Mucosa of descending colon (tissue), 3 donors: ENCODE measurements at regions not wholly inside any gene's neighbourhood (a gene's known extent, or its start where the extent isn't known, plus 50 kb on each side); places are given as distances from the start of the nearest gene placed in this dataset.

Experiments
- ATAC-seq: fragments of 200-7000 bp; cut with Tn5 transposase; one replicate; pipeline ENCODE4 v1.9.1; 2020; ENCODE audit warnings: mild to moderate bottlenecking, moderate library complexity
- DNase-seq, 3 donors: peaks; one replicate each; pipeline ENCODE4 v3.0.0-alpha.2; 2020
- H3K36me3 ChIP-seq: fragments of 200-600 bp; one replicate; pipeline ENCODE4 v1.8.0; 2021; ENCODE audit warnings: low read depth, mild to moderate bottlenecking
- H3K4me1 ChIP-seq: fragments of 200-600 bp; one replicate; pipeline ENCODE4 v1.8.0; 2021; ENCODE audit warnings: low read depth, mild to moderate bottlenecking
- H3K4me3 ChIP-seq: fragments of 200-600 bp; one replicate; pipeline ENCODE4 v1.8.0; 2021; ENCODE audit warnings: mild to moderate bottlenecking
- H3K9me3 ChIP-seq: fragments of 200-600 bp; one replicate; pipeline ENCODE4 v1.8.0; 2021; ENCODE audit warnings: mild to moderate bottlenecking
- intact Hi-C, 2 donors: fragments of 100-400 bp; cut with DNase I in 1 of 2; cut with micrococcal nuclease in 1 of 2; formaldehyde crosslinking; loops; one replicate each; pipeline versions ENCODE4 v1.11.0 to v1.11.1; 2022; cut with DNase I, micrococcal nuclease
- TF ChIP-seq, protein P1 (sequence below): fragments of 200-600 bp; IDR thresholded peaks from one replicate; pipeline ENCODE4 v1.8.0; 2022; ENCODE audit warnings: antibody characterized with exemption, mild to moderate bottlenecking
- donor health status: DM: no; HTN: no; CAD: no; lungs with moderate emphysema.
- donor health status: DM: no; HTN: no; CAD: no.
- donor health status: DM: no; HTN: yes; CAD: no.

- Histone ChIP-seq H3K4me1 (no peaks in the 10 kb centered on the region), H3K36me3 (no peaks in the 10 kb centered on the region), H3K4me3 (no peak overlapping the region), H3K9me3 (no peaks in the 10 kb centered on the region)
- ATAC-seq, result no peak
- no peak for DNase-seq
- TF ChIP-seq, protein P1, sequence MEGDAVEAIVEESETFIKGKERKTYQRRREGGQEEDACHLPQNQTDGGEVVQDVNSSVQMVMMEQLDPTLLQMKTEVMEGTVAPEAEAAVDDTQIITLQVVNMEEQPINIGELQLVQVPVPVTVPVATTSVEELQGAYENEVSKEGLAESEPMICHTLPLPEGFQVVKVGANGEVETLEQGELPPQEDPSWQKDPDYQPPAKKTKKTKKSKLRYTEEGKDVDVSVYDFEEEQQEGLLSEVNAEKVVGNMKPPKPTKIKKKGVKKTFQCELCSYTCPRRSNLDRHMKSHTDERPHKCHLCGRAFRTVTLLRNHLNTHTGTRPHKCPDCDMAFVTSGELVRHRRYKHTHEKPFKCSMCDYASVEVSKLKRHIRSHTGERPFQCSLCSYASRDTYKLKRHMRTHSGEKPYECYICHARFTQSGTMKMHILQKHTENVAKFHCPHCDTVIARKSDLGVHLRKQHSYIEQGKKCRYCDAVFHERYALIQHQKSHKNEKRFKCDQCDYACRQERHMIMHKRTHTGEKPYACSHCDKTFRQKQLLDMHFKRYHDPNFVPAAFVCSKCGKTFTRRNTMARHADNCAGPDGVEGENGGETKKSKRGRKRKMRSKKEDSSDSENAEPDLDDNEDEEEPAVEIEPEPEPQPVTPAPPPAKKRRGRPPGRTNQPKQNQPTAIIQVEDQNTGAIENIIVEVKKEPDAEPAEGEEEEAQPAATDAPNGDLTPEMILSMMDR, result no peak
- intact Hi-C loops, result no loop called here
These were observed 241.1 kb upstream of the CTBP2 start for GRCh38 chr10:125401462-125401861.

- no peak overlapping the region for H3K4me3 ChIP-seq
- no peaks in the 10 kb centered on the region for H3K9me3 ChIP-seq
- no peaks in the 10 kb centered on the region for H3K4me1 ChIP-seq
- intact Hi-C loops, result no loop called here
- DNase-seq (no peak), ATAC-seq (no peak)
- TF ChIP-seq, protein P1, result no peak
- no peaks in the 10 kb centered on the region for H3K36me3 ChIP-seq
These were observed 238.9 kb upstream of the CTBP2 start for GRCh38 chr10:125399289-125399688.

DNA sequence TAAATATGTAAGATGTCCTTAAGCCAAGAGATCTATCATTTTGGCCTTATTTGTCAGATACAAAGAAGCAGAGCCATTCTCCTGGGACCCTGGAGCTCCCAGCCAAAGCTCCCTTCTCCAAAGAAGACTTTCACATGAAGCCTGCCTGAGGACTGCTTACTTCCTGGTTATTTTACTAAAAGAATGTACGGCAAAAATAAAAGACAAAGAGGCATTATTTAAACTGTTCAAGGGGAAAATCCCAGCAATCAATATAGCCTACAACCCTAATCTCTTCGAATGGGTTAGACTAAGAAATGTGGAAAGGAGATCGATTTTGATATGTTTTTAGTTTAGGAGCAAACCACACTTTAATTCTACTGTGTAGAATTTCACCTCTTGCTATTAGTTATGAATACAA is 237.9 kb upstream of the CTBP2 start:
- H3K4me3 ChIP-seq, result no peak overlapping the region
- ATAC-seq (no peak), DNase-seq (no peak)
- no peaks in the 10 kb centered on the region for H3K36me3 ChIP-seq
- intact Hi-C loops, result no loop called here
- TF ChIP-seq, protein P1, result no peak
- H3K4me1 ChIP-seq, result no peaks in the 10 kb centered on the region
- H3K9me3 ChIP-seq, result no peaks in the 10 kb centered on the region

DNA sequence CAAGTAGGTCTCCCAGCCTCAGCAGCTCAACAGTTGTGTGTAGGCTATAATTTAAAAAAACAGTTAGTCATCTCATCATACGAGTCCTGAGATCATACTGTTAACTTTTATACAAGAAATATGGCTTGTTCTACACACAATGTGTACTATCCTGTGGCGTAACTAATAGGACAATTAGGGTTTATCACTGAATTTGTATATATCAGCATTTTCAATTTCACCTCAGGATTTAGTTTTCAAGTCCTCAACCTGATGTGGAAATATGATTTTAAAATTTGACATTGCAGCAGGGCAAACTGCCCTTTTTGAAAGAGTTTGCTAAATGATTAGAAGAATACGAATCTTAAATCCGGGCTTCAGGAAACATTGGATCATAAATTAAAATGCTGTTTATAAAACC is 237.2 kb upstream of the CTBP2 start:
- ATAC-seq, result no peak
- DNase-seq, result no peak
- Histone ChIP-seq H3K9me3 (no peaks in the 10 kb centered on the region), H3K4me1 (no peaks in the 10 kb centered on the region), H3K4me3 (no peak overlapping the region), H3K36me3 (no peaks in the 10 kb centered on the region)
- intact Hi-C loops, result no loop called here
- TF ChIP-seq, protein P1, result no peak

DNA sequence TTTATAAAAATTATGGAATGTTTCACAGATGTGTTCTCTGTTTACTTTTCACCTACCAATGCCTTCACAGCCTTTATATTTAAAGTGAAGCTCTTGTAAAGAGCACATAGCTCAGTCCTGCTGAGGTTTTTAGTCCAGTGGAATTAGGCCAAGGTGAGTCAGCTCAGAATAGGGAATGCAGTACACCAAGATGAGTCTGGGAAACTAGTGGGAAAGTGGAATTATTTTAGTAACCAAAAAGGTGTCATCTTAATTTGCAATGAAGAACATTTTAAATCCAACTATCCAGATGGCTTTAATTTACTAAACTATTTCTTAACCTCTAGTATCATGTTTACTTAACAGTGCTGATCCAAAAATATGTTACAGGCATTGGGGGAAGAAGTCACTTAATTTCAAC is 236.3 kb upstream of the CTBP2 start:
- TF ChIP-seq, protein P1, result no peak
- DNase-seq, result no peak
- Histone ChIP-seq H3K9me3 (no peaks in the 10 kb centered on the region), H3K4me3 (no peak overlapping the region), H3K36me3 (no peaks in the 10 kb centered on the region), H3K4me1 (no peaks in the 10 kb centered on the region)
- ATAC-seq, result no peak
- intact Hi-C loops, result no loop called here

- DNase-seq (no peak), ATAC-seq (no peak)
- Histone ChIP-seq H3K36me3 (no peaks in the 10 kb centered on the region), H3K4me3 (no peak overlapping the region), H3K4me1 (no peaks in the 10 kb centered on the region), H3K9me3 (peaks cover 7% of the 10 kb centered on the region)
- TF ChIP-seq, protein P1, result no peak
- intact Hi-C loops, result no loop called here
These were observed 232.2 kb upstream of the CTBP2 start for GRCh38 chr10:125392609-125393008.
